Smooth muscle cell (in vitro differentiated cells): ENCODE measurements at regions not wholly inside any gene's neighbourhood (a gene's known extent, or its start where the extent isn't known, plus 50 kb on each side); places are given as distances from the start of the nearest gene placed in this dataset.

Experiments
- DNase-seq: peaks from one replicate; lab custom pipeline; 2025; ENCODE audit not compliant: unreplicated experiment; lab: John Stamatoyannopoulos, UW
- H2AFZ ChIP-seq: fragments of 200-600 bp; sonication (generic); 2 replicates; pipeline ENCODE4 v1.6.0; 2016; ENCODE audit warnings: antibody characterized with exemption, low read depth, mild to moderate bottlenecking
- H3F3A ChIP-seq: fragments of 200-600 bp; sonication (generic); 2 replicates; pipeline ENCODE4 v1.6.0; 2017; ENCODE audit warnings: antibody characterized with exemption, low read depth
- H3K27ac ChIP-seq: fragments of 200-600 bp; sonication (generic); 2 replicates; pipeline ENCODE4 v1.5.1; 2016; ENCODE audit warnings: low read depth, mild to moderate bottlenecking
- H3K27me3 ChIP-seq: fragments of 200-600 bp; sonication (generic); 2 replicates; pipeline ENCODE4 v1.6.1; 2016; ENCODE audit warnings: low read depth, mild to moderate bottlenecking
- H3K36me3 ChIP-seq: fragments of 200-600 bp; sonication (generic); 2 replicates; pipeline ENCODE4 v1.5.1; 2016; ENCODE audit warnings: low read depth
- H3K4me1 ChIP-seq: fragments of 200-600 bp; sonication (generic); 2 replicates; pipeline ENCODE4 v1.5.1; 2016; ENCODE audit warnings: low read depth
- H3K4me2 ChIP-seq: fragments of 200-600 bp; sonication (generic); 2 replicates; pipeline ENCODE4 v1.6.0; 2016; ENCODE audit warnings: mild to moderate bottlenecking
- H3K4me3 ChIP-seq: fragments of 200-600 bp; sonication (generic); 2 replicates; pipeline ENCODE4 v1.5.1; 2016; ENCODE audit warnings: mild to moderate bottlenecking
- H3K79me2 ChIP-seq: fragments of 200-600 bp; sonication (generic); 2 replicates; pipeline ENCODE4 v1.6.0; 2016; ENCODE audit warnings: low read depth, mild to moderate bottlenecking
- H3K9ac ChIP-seq: fragments of 200-600 bp; sonication (generic); 2 replicates; pipeline ENCODE4 v1.6.0; 2016; ENCODE audit warnings: low read depth
- H3K9me3 ChIP-seq: fragments of 200-600 bp; sonication (generic); replicated peaks from 2 replicates; pipeline ENCODE4 v1.5.1; 2016; ENCODE audit warnings: low read depth
- H4K20me1 ChIP-seq: fragments of 200-600 bp; sonication (generic); 2 replicates; pipeline ENCODE4 v1.6.0; 2016; ENCODE audit warnings: low read depth
- CTCF ChIP-seq: fragments of 200-600 bp; sonication (generic); IDR thresholded peaks from 2 replicates; pipeline ENCODE4 v1.5.1; 2017; ENCODE audit warnings: borderline replicate concordance, mild to moderate bottlenecking, antibody characterized with exemption; ENCODE audit not compliant: insufficient read depth, poor library complexity, severe bottlenecking
- WGBS: methylation state at CpG from one replicate; pipeline ENCODE4 v1.1.7; 2016; ENCODE audit warnings: low lambda C conversion rate; 5-methylcytosine and 5-hydroxymethylcytosine counted together

GRCh38 chr10:118948786-118949185, 80.7 kb upstream of the NANOS1 start:
- H3K9ac ChIP-seq: no peak overlapping the region
- H3K4me1 ChIP-seq: no peaks in the 10 kb centered on the region
- no peak overlapping the region for H3K4me3 ChIP-seq
- DNase-seq: no peak
- H3K27me3 ChIP-seq: no peaks in the 10 kb centered on the region
- no peaks in the 10 kb centered on the region for H3K9me3 ChIP-seq
- H3K36me3 ChIP-seq: no peaks in the 10 kb centered on the region
- TF ChIP-seq CTCF: no peak
- no peak overlapping the region for H2AFZ ChIP-seq
- H3K79me2 ChIP-seq: no peaks in the 10 kb centered on the region
- no peak overlapping the region for H3K4me2 ChIP-seq
- no peak overlapping the region for H3K27ac ChIP-seq
- 86% methylated on average over 3 of the region's 3 CpGs for WGBS
- no peaks in the 10 kb centered on the region for H3F3A ChIP-seq
- H4K20me1 ChIP-seq: no peaks in the 10 kb centered on the region

- H3K9ac ChIP-seq: no peak overlapping the region
- no peaks in the 10 kb centered on the region for H3F3A ChIP-seq
- no peak overlapping the region for H3K4me3 ChIP-seq
- no peaks in the 10 kb centered on the region for H3K36me3 ChIP-seq
- no peaks in the 10 kb centered on the region for H3K9me3 ChIP-seq
- 63% methylated on average over 1 of the region's 1 CpG for WGBS
- no peak overlapping the region for H3K27ac ChIP-seq
- H3K79me2 ChIP-seq: no peaks in the 10 kb centered on the region
- no peaks in the 10 kb centered on the region for H3K4me1 ChIP-seq
- H4K20me1 ChIP-seq: no peaks in the 10 kb centered on the region
- H3K4me2 ChIP-seq: no peak overlapping the region
- TF ChIP-seq CTCF: no peak
- H2AFZ ChIP-seq: no peak overlapping the region
- H3K27me3 ChIP-seq: no peaks in the 10 kb centered on the region
- DNase-seq: no peak
Observed at GRCh38 chr10:118950190-118950680, 79.3 kb upstream of the NANOS1 start.

DNA sequence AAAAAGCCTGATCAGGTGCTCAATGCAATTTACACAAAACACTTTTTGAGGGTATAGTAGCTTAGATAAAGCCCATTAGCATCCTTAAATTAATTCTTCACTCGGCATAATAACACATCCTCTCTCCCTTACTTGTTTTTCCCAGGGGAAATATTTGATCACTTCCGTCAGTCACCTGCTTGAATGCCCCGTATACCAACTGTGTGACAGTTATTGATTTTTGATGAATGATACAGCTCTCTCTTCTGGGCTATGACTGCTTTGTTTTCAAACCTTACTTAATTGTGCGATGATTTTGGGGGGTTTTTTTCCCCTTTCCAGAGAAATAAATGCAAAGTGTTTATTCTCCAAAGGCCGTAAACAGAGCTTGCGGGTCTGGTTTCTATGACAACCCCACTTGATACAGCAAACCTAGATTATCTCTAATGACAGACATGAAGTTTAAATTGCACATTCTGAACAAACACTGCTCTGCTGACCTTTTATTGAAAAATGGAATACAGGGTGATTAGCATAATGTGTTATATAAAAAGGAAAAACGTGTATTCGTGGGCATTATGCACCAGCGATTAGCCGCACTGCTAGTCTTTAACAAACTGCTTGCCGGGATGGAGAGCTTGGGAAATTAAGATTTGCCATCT, 78.4 kb upstream of the NANOS1 start:
- no peaks in the 10 kb centered on the region for H3K9me3 ChIP-seq
- no peaks in the 10 kb centered on the region for H3K4me1 ChIP-seq
- H3K27ac ChIP-seq: no peak overlapping the region
- no peaks in the 10 kb centered on the region for H3K27me3 ChIP-seq
- no peaks in the 10 kb centered on the region for H4K20me1 ChIP-seq
- no peak overlapping the region for H3K9ac ChIP-seq
- H3K4me3 ChIP-seq: no peak overlapping the region
- H2AFZ ChIP-seq: no peak overlapping the region
- no peaks in the 10 kb centered on the region for H3K79me2 ChIP-seq
- TF ChIP-seq CTCF: no peak
- no peaks in the 10 kb centered on the region for H3K36me3 ChIP-seq
- DNase-seq: no peak
- no peaks in the 10 kb centered on the region for H3F3A ChIP-seq
- H3K4me2 ChIP-seq: no peak overlapping the region
- 84% methylated on average over 11 of the region's 11 CpGs for WGBS
